ENCODE measurements at regions not wholly inside any gene's neighbourhood (a gene's known extent, or its start where the extent isn't known, plus 50 kb on each side); places are given as distances from the start of the nearest gene placed in this dataset.

DNA sequence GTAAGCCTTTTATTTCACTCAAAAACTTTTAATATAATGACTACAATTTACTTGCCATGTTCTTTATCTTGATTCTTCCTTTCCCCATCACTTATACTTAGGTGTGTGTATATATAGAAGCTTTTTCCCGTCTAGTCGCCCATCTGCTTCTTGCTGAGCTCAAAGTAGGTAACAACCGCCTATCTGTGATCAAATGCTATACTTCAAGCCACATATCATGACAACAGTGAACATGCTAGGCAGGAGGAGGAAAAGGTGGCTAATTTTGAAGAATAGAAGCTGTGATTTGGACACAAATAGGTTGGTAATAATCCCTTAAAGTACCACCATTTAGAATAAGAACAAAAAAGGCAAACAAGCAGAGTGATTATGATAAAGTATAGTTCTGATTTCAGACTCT lies 367.3 kb upstream of the CHRM2 start:
- WGBS (ENCODE audit: insufficient coverage, insufficient read length), result no CpG with 5 or more reads among the region's 3 CpGs
- DNase-seq (ENCODE audit: low read depth, low spot score), result no peak
- Histone ChIP-seq H3K4me3 (ENCODE audit: low read length) (no peak overlapping the region), H3K27ac (ENCODE audit: low read length) (no peak overlapping the region), H3K9me3 (ENCODE audit: control insufficient read depth, insufficient read depth, low read length) (no peaks in the 10 kb centered on the region), H3K36me3 (ENCODE audit: control insufficient read depth, insufficient read depth, low read length) (no peaks in the 10 kb centered on the region), H3K4me1 (ENCODE audit: control insufficient read depth, insufficient read depth, low read length) (no peaks in the 10 kb centered on the region; the same call in 1 of the 2 replicates), H3K27me3 (ENCODE audit: control insufficient read depth, insufficient read depth, low read length) (no peaks in the 10 kb centered on the region)

DNA sequence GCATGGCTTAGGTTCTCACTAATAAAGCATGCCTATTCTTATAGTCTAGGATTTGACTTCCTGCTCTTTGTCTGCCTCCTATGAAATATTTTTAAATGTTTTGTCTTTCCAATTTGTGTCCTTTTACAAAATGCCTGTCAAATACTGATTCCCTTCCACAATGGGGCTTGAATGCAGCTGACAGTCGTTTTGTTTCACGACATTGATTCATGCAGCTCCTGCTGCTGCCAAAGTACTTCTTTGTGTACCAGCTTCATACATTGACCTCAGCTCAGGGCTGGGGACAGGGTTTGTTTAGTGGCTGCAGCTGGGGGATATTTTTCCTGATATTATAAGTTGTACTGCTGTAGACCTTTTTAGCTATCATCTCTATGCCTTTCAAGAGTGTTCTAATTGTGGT lies 371.9 kb upstream of the CHRM2 start:
- no CpG with 5 or more reads among the region's 2 CpGs for WGBS (ENCODE audit: insufficient coverage, insufficient read length)
- Histone ChIP-seq H3K9me3 (ENCODE audit: control insufficient read depth, insufficient read depth, low read length) (no peaks in the 10 kb centered on the region), H3K36me3 (ENCODE audit: control insufficient read depth, insufficient read depth, low read length) (no peaks in the 10 kb centered on the region), H3K27ac (ENCODE audit: low read length) (no peak overlapping the region), H3K4me3 (ENCODE audit: low read length) (no peak overlapping the region), H3K4me1 (ENCODE audit: control insufficient read depth, insufficient read depth, low read length) (no peaks in the 10 kb centered on the region; the same call in 1 of the 2 replicates), H3K27me3 (ENCODE audit: control insufficient read depth, insufficient read depth, low read length) (no peaks in the 10 kb centered on the region)
- DNase-seq (ENCODE audit: low read depth, low spot score), result no peak

DNA sequence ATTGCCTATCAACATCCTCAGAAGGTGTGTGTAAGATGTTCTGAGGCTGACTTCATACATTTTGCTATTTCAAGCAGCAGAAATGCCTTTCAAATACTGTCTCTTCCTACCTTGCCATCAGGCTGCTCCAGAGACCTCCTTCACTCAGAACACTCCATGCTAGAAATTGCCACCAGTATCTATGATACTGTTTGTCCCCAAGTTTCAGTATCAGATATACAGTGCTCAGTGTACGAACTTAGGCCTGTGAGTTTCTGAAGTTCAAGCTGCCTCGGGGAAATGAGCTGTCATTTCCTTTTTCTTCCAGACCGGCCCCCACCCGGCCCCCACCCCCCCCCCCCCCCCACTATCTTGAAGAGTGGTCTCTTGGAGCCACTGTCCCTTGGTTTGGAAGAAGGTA lies 373.4 kb upstream of the CHRM2 start:
- Histone ChIP-seq H3K27ac (ENCODE audit: low read length) (no peak overlapping the region), H3K27me3 (ENCODE audit: control insufficient read depth, insufficient read depth, low read length) (no peaks in the 10 kb centered on the region), H3K4me3 (ENCODE audit: low read length) (no peak overlapping the region), H3K9me3 (ENCODE audit: control insufficient read depth, insufficient read depth, low read length) (no peaks in the 10 kb centered on the region), H3K36me3 (ENCODE audit: control insufficient read depth, insufficient read depth, low read length) (no peaks in the 10 kb centered on the region), H3K4me1 (ENCODE audit: control insufficient read depth, insufficient read depth, low read length) (no peaks in the 10 kb centered on the region; the same call in 1 of the 2 replicates)
- DNase-seq (ENCODE audit: low read depth, low spot score), result no peak
- WGBS (ENCODE audit: insufficient coverage, insufficient read length), result no CpG with 5 or more reads among the region's 4 CpGs

DNA sequence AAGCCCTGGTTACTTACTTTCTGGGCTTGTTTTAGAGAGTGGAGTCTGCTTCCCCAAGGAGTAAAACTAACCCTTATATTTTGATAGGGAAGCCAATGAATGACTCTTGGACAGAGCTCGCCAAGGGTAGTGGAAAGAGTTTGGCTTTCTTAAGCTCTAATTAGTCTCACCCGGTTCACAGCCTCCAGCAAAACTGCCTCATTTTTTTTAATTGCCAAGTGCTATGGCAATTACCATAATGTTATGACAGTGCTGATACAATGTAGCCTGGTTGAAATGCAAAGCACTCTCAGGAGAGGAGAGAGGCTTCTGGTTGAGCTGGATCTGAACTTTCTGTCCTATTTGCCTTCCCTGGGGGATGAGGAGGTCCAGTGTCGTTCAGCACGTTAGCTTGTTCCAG lies 376.1 kb upstream of the CHRM2 start:
- no CpG with 5 or more reads among the region's 4 CpGs for WGBS (ENCODE audit: insufficient coverage, insufficient read length)
- Histone ChIP-seq H3K36me3 (ENCODE audit: control insufficient read depth, insufficient read depth, low read length) (no peaks in the 10 kb centered on the region), H3K4me1 (ENCODE audit: control insufficient read depth, insufficient read depth, low read length) (no peaks in the 10 kb centered on the region; the same call in 1 of the 2 replicates), H3K4me3 (ENCODE audit: low read length) (no peak overlapping the region), H3K27ac (ENCODE audit: low read length) (no peak overlapping the region), H3K27me3 (ENCODE audit: control insufficient read depth, insufficient read depth, low read length) (no peaks in the 10 kb centered on the region), H3K9me3 (ENCODE audit: control insufficient read depth, insufficient read depth, low read length) (no peaks in the 10 kb centered on the region)
- DNase-seq (ENCODE audit: low read depth, low spot score), result no peak

DNA sequence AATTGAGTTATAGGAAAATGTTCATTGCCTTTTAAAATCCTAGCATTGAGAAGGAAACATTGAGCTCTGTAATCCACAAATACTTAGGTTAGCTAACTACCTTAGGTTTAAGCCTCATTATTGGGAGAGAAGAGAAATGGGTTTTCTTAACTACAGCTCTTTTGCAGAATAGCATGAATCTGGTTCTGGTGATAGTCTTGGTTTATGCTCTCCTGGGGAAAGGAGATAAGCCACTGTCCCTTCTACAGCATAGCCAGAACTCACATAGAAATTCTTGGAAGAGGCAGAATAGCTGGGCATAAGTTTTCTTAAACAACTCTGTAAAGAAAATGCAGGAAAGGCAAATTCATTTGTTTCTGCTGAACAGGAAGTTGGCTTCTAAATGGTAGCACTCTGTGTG lies 378.6 kb upstream of the CHRM2 start:
- Histone ChIP-seq H3K9me3 (ENCODE audit: control insufficient read depth, insufficient read depth, low read length) (no peaks in the 10 kb centered on the region), H3K4me3 (ENCODE audit: low read length) (no peak overlapping the region), H3K27me3 (ENCODE audit: control insufficient read depth, insufficient read depth, low read length) (no peaks in the 10 kb centered on the region), H3K4me1 (ENCODE audit: control insufficient read depth, insufficient read depth, low read length) (no peaks in the 10 kb centered on the region), H3K27ac (ENCODE audit: low read length) (no peak overlapping the region), H3K36me3 (ENCODE audit: control insufficient read depth, insufficient read depth, low read length) (no peaks in the 10 kb centered on the region)
- no peak for DNase-seq (ENCODE audit: low read depth, low spot score)

DNA sequence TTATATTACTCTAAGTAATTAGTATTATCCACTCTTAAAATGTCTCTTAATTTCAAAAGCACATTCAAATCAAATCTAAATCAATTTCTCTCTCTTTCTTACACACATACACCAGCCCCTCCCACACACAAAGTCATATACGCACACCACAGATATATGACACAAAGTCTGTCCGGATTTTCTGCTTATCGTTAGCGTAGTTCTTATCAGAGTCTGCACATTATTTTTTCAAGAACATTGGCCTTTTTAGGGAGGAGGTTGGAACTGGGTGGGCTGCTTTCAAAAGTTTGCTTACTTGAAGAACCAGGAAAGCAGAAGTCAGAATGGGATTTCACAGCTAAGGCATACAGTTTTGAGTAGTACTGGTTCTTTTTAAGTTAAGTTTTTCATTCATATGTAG lies 387.6 kb upstream of the CHRM2 start:
- Histone ChIP-seq H3K4me3 (ENCODE audit: low read length) (no peak overlapping the region), H3K27me3 (ENCODE audit: control insufficient read depth, insufficient read depth, low read length) (no peaks in the 10 kb centered on the region), H3K27ac (ENCODE audit: low read length) (no peak overlapping the region), H3K36me3 (ENCODE audit: control insufficient read depth, insufficient read depth, low read length) (no peaks in the 10 kb centered on the region), H3K4me1 (ENCODE audit: control insufficient read depth, insufficient read depth, low read length) (0 out of 2 replicates have a peak, but pooled peaks cover 1% of the 10 kb centered on the region), H3K9me3 (ENCODE audit: control insufficient read depth, insufficient read depth, low read length) (no peaks in the 10 kb centered on the region)
- no peak for DNase-seq (ENCODE audit: low read depth, low spot score)
- 100% methylated on average over 1 of the region's 4 CpGs for WGBS (ENCODE audit: insufficient coverage, insufficient read length)

DNA sequence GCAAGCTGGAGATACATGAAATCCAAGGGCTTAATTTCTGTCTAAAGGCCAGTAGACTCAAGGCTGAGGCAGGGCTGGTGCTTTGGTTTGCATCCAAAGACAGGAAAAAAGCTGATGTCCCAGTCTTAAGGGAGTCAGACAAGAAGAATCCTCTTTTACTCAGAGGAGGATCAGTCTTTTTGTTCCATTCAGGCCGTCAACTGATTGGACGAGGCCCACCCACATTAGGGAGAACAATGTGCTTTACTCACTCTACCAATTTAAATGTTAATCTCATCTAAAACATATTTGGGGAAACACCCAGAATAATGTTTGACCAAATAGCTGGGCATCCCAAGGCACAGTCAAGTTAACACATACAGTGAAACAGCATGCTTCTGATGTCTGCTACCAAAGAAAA lies 388.5 kb upstream of the CHRM2 start:
- Histone ChIP-seq H3K27me3 (ENCODE audit: control insufficient read depth, insufficient read depth, low read length) (no peaks in the 10 kb centered on the region), H3K9me3 (ENCODE audit: control insufficient read depth, insufficient read depth, low read length) (no peaks in the 10 kb centered on the region), H3K36me3 (ENCODE audit: control insufficient read depth, insufficient read depth, low read length) (no peaks in the 10 kb centered on the region), H3K27ac (ENCODE audit: low read length) (no peak overlapping the region), H3K4me3 (ENCODE audit: low read length) (no peak overlapping the region), H3K4me1 (ENCODE audit: control insufficient read depth, insufficient read depth, low read length) (0 out of 2 replicates have a peak, but pooled peaks cover 1% of the 10 kb centered on the region)
- WGBS (ENCODE audit: insufficient coverage, insufficient read length), result no CpG with 5 or more reads among the region's 2 CpGs
- no peak for DNase-seq (ENCODE audit: low read depth, low spot score)

DNA sequence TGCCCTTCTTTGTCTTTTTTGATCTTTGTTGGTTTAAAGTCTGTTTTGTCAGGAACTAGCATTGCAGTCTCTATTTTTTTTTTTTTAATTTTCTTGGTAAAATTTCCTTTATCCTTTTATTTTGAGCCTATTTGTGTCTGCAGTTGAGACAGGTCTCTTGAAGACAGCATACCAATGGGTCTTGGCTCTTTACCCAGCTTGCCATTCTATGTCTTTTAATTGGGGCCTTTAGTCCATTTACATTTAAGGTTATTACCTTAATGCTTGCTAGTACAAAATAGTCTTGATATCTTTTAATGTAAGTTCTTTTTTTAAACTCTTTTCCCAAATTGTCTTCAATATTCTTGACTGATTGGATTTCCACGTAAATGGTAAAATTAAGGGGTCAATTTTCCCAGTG lies 398.3 kb upstream of the CHRM2 start:
- no CpG with 5 or more reads among the region's 1 CpG for WGBS (ENCODE audit: insufficient coverage, insufficient read length)
- no peaks in the 10 kb centered on the region for H3K9me3 ChIP-seq (ENCODE audit: control insufficient read depth, insufficient read depth, low read length)
- no peak for DNase-seq (ENCODE audit: low read depth, low spot score)
- H3K36me3 ChIP-seq (ENCODE audit: control insufficient read depth, insufficient read depth, low read length), result no peaks in the 10 kb centered on the region
- no peaks in the 10 kb centered on the region for H3K4me1 ChIP-seq (ENCODE audit: control insufficient read depth, insufficient read depth, low read length)
- no peaks in the 10 kb centered on the region for H3K27me3 ChIP-seq (ENCODE audit: control insufficient read depth, insufficient read depth, low read length)
- H3K4me3 ChIP-seq (ENCODE audit: low read length), result no peak overlapping the region
- no peak overlapping the region for H3K27ac ChIP-seq (ENCODE audit: low read length)

DNA sequence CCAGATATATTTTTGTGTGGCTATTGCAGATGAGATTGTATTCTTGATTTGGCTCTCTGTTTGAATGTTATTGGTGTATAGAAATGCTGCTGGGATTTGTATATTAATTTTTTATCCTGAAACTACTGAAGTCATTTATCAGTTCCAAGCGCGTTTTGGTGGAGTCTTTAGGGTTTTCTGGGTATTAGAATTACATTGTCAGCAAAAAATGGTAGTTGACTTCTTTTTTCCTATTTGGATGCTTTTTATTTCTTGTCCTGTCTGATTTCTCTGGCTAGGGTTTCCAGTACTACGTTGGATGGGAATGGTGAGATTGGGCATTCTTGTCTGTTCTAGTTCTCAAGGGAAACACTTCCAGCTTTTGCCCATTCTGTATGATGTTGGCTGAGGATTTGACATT lies 415.5 kb upstream of the CHRM2 start:
- WGBS (ENCODE audit: insufficient coverage, insufficient read length), result no CpG with 5 or more reads among the region's 3 CpGs
- Histone ChIP-seq H3K4me3 (ENCODE audit: low read length) (no peak overlapping the region), H3K27ac (ENCODE audit: low read length) (no peak overlapping the region), H3K9me3 (ENCODE audit: control insufficient read depth, insufficient read depth, low read length) (no peaks in the 10 kb centered on the region), H3K4me1 (ENCODE audit: control insufficient read depth, insufficient read depth, low read length) (no peaks in the 10 kb centered on the region), H3K27me3 (ENCODE audit: control insufficient read depth, insufficient read depth, low read length) (no peaks in the 10 kb centered on the region), H3K36me3 (ENCODE audit: control insufficient read depth, insufficient read depth, low read length) (no peaks in the 10 kb centered on the region)
- DNase-seq (ENCODE audit: low read depth, low spot score), result no peak

DNA sequence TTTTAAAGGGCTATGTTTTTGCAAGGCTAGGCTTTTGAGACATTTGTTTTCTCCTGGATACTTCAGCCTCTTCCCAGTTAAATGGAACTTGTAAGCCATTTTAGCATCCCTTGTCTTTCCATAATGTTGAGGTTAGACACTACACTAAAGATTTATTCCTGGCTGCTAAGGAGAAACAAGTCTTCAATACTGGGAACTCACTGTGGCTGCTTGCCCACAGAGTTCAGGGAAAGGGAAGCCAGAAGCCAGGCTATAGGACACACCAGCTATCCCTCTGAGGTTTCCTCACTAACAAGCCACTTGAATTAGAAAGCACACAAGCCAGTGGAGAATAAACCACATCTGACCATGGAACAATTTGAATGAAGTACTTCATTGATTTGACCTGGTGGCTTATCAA lies 421.7 kb upstream of the CHRM2 start:
- Histone ChIP-seq H3K27ac (ENCODE audit: low read length) (no peak overlapping the region), H3K36me3 (ENCODE audit: control insufficient read depth, insufficient read depth, low read length) (no peaks in the 10 kb centered on the region), H3K4me3 (ENCODE audit: low read length) (no peak overlapping the region), H3K27me3 (ENCODE audit: control insufficient read depth, insufficient read depth, low read length) (no peaks in the 10 kb centered on the region), H3K9me3 (ENCODE audit: control insufficient read depth, insufficient read depth, low read length) (no peaks in the 10 kb centered on the region), H3K4me1 (ENCODE audit: control insufficient read depth, insufficient read depth, low read length) (no peaks in the 10 kb centered on the region)
- DNase-seq (ENCODE audit: low read depth, low spot score), result no peak

DNA sequence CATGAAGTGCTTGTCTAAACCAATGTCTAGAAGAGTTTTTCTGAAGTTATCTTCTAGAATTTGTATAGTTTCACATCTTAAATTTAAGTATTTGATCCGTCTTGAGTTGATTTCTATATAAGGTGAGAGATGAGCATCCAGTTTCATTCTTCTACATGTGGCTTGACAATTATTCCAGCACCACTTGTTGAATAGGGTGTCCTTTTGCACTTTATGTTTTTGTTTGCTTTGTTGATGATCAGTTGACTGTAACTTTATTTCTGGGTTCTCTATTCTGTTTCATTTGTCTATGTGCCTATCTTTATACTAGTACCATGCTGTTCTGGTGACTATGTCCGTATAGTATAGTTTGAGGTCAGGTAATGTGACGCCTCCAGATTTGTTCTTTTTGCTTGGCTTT lies 426.6 kb upstream of the CHRM2 start:
- DNase-seq (ENCODE audit: low read depth, low spot score), result no peak
- Histone ChIP-seq H3K36me3 (ENCODE audit: control insufficient read depth, insufficient read depth, low read length) (no peaks in the 10 kb centered on the region), H3K27ac (ENCODE audit: low read length) (no peak overlapping the region), H3K27me3 (ENCODE audit: control insufficient read depth, insufficient read depth, low read length) (no peaks in the 10 kb centered on the region), H3K4me1 (ENCODE audit: control insufficient read depth, insufficient read depth, low read length) (no peaks in the 10 kb centered on the region), H3K4me3 (ENCODE audit: low read length) (no peak overlapping the region), H3K9me3 (ENCODE audit: control insufficient read depth, insufficient read depth, low read length) (no peaks in the 10 kb centered on the region)
- WGBS (ENCODE audit: insufficient coverage, insufficient read length), result no CpG with 5 or more reads among the region's 3 CpGs

Data from iPS DF 6.9 (cell line).